ENCODE measurements at regions not wholly inside any gene's neighbourhood (a gene's known extent, or its start where the extent isn't known, plus 50 kb on each side); places are given as distances from the start of the nearest gene placed in this dataset.

DNA sequence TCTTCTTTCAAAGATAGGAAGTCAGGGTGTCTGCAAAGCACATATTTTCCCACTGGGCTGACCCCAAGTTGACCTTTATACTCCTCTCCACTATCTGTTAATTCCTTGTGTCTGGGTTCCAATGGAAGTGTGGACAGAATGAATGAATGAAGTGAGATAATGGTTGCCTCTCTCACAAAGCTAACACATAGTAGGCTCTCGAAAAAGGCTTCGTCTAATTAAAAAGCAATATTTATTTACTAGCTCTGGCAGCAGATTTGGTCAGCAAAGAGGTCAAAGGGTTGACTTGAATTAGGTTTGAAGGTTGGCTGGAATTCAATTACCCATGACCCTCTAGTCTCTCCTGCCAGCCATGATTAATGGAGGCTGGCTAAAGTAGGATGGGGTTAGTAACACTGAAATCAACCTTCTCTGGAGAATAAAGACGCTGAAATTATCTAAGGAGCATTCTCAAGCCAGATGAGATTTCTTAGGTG, 280.3 kb upstream of the KLF3 start:
- no peak overlapping the region for H3K4me3 ChIP-seq (ENCODE audit: extremely low read depth in 1 of 4, insufficient read depth in 2 of 4, low read depth in 3 of 4, low read length in 4 of 4)
- no peaks in the 10 kb centered on the region for H3K79me2 ChIP-seq (ENCODE audit: control insufficient read depth in 1 of 2, insufficient read depth in 2 of 2, low read length in 2 of 2)
- no peak overlapping the region for H2AK5ac ChIP-seq (ENCODE audit: low read depth, low read length)
- H4K5ac ChIP-seq (ENCODE audit: insufficient read length, low read depth, low read length), result no peak overlapping the region
- no peak overlapping the region for H2BK20ac ChIP-seq (ENCODE audit: low read length)
- no peak overlapping the region for H3K9ac ChIP-seq (replicated peaks in 1 of 4; ENCODE audit: extremely low read depth in 1 of 4, low read depth in 3 of 4, low read length in 3 of 4)
- no peaks in the 10 kb centered on the region for H3K79me1 ChIP-seq (ENCODE audit: low read depth, low read length)
- FAIRE-seq (no peak), DNase-seq (ENCODE audit: low read depth in 1 of 2, low spot score in 2 of 2) (no peak)
- no peak overlapping the region for H3K27ac ChIP-seq (ENCODE audit: low read depth, low read length)
- H2BK15ac ChIP-seq (ENCODE audit: low read length), result no peak overlapping the region
- no peak overlapping the region for H2AFZ ChIP-seq (ENCODE audit: low read length)
- H3K4me2 ChIP-seq (ENCODE audit: insufficient read depth in 1 of 2, low read depth in 2 of 2, low read length in 2 of 2), result no peak overlapping the region
- ChIA-PET POLR2A (ENCODE audit: partially characterized antibody) (no interaction called here), CTCF (ENCODE audit: partially characterized antibody) (interaction anchor here (0.7 to 1.2 kb wide), 3 partner anchors 11 to 616 kb away, joined by 3 to 4 read pairs (median 3); no protein-coding TSS in a partner anchor)
- H3K56ac ChIP-seq (replicated peaks; ENCODE audit: insufficient read length, low read depth, low read length), result no peak overlapping the region
- no peak overlapping the region for H4K8ac ChIP-seq (ENCODE audit: extremely low read depth, insufficient read depth, low read length)
- WGBS, 2 experiments (ENCODE audit: extremely low coverage in 1 of 2, insufficient coverage in 1 of 2, insufficient read length in 1 of 2, insufficient replicate concordance in 2 of 2, low coverage in 1 of 2, low lambda C conversion rate in 2 of 2, missing lambda C conversion rate in 1 of 2), result 59% methylated on average over 3 of the region's 3 CpGs; no CpG with 5 or more reads in 1 of the 2 experiments
- no peak overlapping the region for H3K4ac ChIP-seq (replicated peaks; ENCODE audit: insufficient read length, low read depth, low read length)
- H2BK5ac ChIP-seq (ENCODE audit: low read depth, low read length), result no peak overlapping the region
- TF ChIP-seq RXRA (IDR thresholded peaks at IDR 0.05; ENCODE audit: insufficient read depth, low read depth, low read length), result no peak
- TF ChIP-seq SUZ12 (IDR thresholded peaks at IDR 0.05; ENCODE audit: low read length), result no peak
- TF ChIP-seq TEAD4 (IDR thresholded peaks at IDR 0.05; ENCODE audit: low read depth, low read length), result no peak
- no peak for TF ChIP-seq TBP (IDR thresholded peaks at IDR 0.05; ENCODE audit: low read depth, low read length)
- no peak for TF ChIP-seq SP4 (IDR thresholded peaks at IDR 0.05; ENCODE audit: low read length)
- TF ChIP-seq, protein P1, sequence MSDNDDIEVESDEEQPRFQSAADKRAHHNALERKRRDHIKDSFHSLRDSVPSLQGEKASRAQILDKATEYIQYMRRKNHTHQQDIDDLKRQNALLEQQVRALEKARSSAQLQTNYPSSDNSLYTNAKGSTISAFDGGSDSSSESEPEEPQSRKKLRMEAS (IDR thresholded peaks at IDR 0.05), result no peak
- TF ChIP-seq GTF2F1 (IDR thresholded peaks at IDR 0.05; ENCODE audit: borderline replicate concordance, low read depth, low read length), result no peak
- no peak for TF ChIP-seq CBX5 (IDR thresholded peaks at IDR 0.05; ENCODE audit: low read depth, low read length)
- TF ChIP-seq CTBP2 (IDR thresholded peaks at IDR 0.05; ENCODE audit: borderline replicate concordance, insufficient read depth, insufficient read length, low read length), result no peak
- TF ChIP-seq BACH1 (IDR thresholded peaks at IDR 0.05; ENCODE audit: low read length), result no peak
- H2BK120ac ChIP-seq (replicated peaks; ENCODE audit: low read depth, low read length), result no peak overlapping the region
- no peak overlapping the region for H2BK12ac ChIP-seq (ENCODE audit: low read depth, low read length)
- no peak overlapping the region for H3K23ac ChIP-seq (ENCODE audit: insufficient read length)
- no peaks in the 10 kb centered on the region for H3K9me3 ChIP-seq (ENCODE audit: insufficient read depth in 2 of 2, low read depth in 1 of 2, low read length in 1 of 2)
- no peak overlapping the region for H3K18ac ChIP-seq (ENCODE audit: extremely low read depth, low read length)
- no peak overlapping the region for H4K91ac ChIP-seq (replicated peaks; ENCODE audit: insufficient read length, low read length)
- H3K36me3 ChIP-seq (ENCODE audit: control insufficient read depth in 2 of 4, insufficient read depth in 4 of 4, low read length in 3 of 4), result no peaks in the 10 kb centered on the region
- 0 out of 7 replicates have a peak, but pooled peaks cover 0 to 4% (median 0%) of the 10 kb centered on the region in 4 experiments for H3K4me1 ChIP-seq (replicated peaks in 1 of 4; ENCODE audit: control insufficient read depth in 3 of 4, insufficient read depth in 4 of 4, low read length in 3 of 4)
- H3K27me3 ChIP-seq (replicated peaks in 1 of 4; ENCODE audit: control insufficient read depth in 3 of 4, extremely low read depth in 1 of 4, insufficient read depth in 3 of 4, low read length in 3 of 4), result no peaks in the 10 kb centered on the region
- H3K14ac ChIP-seq (ENCODE audit: insufficient read length), result no peak overlapping the region
- H3K23me2 ChIP-seq (ENCODE audit: low read depth, low read length), result no peaks in the 10 kb centered on the region
- H4K20me1 ChIP-seq (replicated peaks in 1 of 2; ENCODE audit: control insufficient read depth in 1 of 2, insufficient read depth in 2 of 2, low read length in 2 of 2), result no peaks in the 10 kb centered on the region
